ENCODE measurements at regions not wholly inside any gene's neighbourhood (a gene's known extent, or its start where the extent isn't known, plus 50 kb on each side); places are given as distances from the start of the nearest gene placed in this dataset.
"Not testable (repeated sequence)": the region's sequence is repeated elsewhere in the genome, so short reads cannot be mapped to it uniquely, and the experiment has no call there.

DNA sequence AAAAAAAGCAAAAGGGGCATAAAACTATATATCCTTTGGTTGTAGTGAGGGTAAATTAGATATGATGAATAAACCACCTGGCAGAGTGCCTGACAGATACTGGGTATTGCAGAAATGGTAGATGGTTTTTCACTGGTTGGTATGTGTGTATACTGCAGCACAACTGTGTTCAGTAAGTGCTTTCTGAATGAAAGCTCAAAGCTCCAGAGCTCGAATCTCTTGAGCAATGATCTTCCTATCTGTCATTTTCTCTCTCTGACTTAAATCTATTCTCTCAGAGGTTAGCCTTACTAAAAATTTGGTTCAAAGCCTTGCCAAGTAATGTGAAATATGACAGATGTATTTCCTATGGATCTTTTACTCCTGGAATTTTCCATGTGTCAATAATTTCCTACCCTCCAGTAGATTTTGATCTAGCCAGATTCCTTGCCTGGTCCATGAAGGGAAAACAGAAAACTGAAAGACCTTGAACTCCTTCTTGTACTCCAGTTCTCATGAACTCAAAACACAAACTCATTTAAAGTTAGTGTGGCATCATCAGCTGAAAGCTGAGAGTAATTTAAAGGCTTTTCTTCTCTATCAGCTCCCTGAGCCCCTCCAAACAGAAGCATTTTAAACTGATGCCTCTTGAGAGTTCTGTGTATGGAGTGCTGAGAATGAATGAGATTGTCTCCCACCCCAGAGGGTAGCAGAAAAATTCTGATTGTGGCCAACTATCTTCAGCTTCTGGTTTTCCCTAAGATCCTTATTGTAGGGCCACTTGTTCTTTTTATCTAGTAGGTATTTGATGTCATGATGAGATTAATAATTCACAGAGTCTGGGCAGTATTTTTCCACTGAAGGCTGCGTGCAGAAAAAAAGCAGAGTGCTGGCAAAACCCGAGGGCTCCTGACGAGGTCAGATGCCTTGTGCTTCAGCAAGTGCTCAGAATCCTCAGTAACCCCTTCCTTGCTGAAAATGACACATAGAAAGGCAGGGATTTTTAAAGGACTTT, 363.4 kb upstream of the BOD1L1 start:
- 8 to 30% (median 24%) methylated on average over 4 of the region's 4 CpGs for WGBS, 3 donors
- no peak overlapping the region for H3K27ac ChIP-seq (ENCODE audit: low read depth, low read length)

DNA sequence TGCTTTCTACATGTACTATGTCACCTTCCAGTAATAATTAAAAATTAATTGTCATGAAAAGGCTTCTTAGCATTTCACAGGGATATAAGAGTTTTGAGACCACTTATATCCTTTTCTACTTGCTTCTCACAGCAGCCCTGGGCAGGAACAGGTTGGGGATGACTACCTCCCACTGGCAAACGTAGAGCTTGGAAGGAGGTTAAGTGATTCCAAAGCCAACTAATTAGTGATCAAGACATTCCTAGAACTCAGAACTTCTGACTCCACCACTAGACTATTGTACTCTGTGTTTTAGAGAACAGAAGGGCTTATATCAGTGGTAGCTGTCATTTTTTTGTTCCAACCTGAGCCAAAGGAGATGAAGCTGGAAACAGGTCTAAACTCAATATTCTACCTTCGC, 364.5 kb upstream of the BOD1L1 start:
- no peak overlapping the region for H3K27ac ChIP-seq (ENCODE audit: low read depth, low read length)
- 82 to 85% (median 82%) methylated on average over 2 of the region's 2 CpGs for WGBS, 3 donors

DNA sequence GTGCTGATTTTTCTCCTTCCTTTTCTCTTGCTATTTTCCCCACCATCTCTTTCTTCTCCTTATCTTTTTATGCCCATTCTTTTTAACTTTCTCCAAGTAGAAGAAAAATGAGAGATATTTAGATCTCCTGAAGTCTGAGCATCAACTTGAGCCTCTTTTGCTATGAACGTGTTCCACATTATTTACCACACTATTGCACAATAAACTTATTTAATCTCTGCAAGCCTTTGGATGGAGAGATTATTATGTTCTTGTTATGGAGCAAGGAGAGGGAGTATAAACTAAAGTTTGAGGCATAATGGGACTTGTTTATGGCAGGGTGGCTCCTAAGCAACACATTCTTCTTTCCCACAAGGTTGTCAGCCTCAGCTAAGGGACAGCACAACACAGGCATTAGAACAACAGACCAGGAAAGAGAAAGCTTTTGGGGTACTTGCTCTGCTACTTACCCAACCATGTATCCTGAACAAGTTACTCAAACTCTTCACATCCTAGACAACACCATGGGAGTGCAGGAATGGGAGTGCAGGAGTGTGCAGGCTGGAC, 365.5 kb upstream of the BOD1L1 start:
- 38 to 47% (median 39%) methylated on average over 1 of the region's 1 CpG for WGBS, 3 donors
- H3K27ac ChIP-seq (ENCODE audit: low read depth, low read length), result no peak overlapping the region

DNA sequence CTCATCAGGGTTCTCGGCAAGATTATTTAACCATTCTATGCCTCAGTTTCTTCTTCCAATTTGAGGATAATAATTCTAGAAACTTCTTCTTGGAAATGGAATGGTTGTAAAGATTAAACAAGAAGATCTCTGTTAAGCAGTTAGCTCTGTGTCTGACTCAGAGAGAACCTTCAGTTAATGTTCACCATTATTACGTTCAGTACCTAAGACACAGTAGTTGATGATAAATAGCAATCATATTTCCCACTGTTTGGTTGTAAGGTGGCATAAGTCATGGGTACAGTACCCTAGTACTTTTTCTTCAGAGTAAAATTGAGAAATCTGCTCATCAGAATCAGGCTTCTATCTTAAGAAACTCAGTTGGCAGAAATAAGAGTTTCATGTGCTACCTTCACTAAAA, 366.5 kb upstream of the BOD1L1 start:
- H3K27ac ChIP-seq (ENCODE audit: low read depth, low read length), result no peak overlapping the region
- 80 to 91% (median 81%) methylated on average over 2 of the region's 2 CpGs for WGBS, 3 donors

DNA sequence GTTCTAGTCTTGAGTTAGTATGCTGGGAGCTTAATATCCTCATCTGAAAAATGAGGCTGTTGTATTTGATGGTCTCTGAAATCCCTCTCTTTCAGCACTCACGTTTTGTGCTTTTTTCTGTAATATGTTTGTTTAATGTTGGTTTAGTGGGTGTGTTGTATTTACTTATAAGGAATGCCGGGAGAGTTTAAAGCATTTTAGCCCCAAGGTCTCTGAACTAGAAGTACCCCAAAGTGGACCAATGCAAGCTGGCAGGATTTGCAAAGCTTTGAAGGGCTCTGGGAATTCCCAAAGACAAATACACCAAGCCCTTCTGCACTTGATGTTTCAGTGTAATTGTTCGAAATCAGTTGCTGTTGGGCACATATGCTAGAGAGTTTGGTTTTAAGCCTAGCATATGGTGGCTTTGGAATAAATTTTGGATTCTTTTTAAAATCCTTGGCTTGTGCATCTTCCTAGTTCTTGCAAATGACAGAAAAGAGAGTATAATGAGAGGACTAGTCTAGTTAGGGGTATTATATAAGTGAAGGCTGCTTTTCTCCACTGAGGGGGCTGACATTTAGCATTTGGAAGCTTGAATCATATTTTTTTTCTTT, 371.4 kb upstream of the BOD1L1 start:
- no peak overlapping the region for H3K27ac ChIP-seq (ENCODE audit: low read depth, low read length)
- 62 to 69% (median 69%) methylated on average over 3 of the region's 3 CpGs for WGBS, 3 donors

DNA sequence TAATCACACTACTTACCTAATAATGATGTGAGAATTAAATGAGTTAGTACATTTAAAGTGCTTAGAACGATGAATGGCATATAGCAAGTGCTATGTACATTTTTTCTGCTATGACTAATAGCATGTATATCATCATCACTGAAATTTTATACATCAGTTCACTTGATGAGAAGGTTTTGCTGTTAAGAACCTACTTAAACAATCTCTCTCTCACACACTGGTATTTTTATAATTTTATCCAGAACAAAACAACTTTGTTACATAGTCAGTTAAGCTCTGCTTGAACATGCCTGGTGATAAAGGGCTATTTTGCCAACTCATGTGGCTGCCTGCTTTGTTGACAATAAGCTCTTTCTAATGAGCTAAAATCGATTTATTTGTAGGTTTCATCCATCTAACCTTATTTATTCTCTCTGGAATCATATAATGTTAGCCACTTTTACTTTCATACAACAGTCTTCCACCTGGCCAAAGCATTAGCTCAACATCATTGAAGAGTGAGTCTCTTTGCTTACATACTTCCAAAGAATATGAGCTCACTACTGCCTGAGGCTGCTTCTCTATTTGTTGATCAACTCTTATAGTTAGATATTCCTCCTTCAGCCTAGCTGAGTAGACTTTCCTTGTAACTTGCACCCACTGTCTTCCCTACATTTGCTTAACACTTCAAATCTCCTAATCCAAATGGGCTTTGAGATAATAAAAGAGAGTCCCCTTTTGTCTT, 372.7 kb upstream of the BOD1L1 start:
- WGBS, 3 donors, result 42 to 63% (median 57%) methylated on average over 2 of the region's 2 CpGs
- H3K27ac ChIP-seq (ENCODE audit: low read depth, low read length), result no peak overlapping the region

DNA sequence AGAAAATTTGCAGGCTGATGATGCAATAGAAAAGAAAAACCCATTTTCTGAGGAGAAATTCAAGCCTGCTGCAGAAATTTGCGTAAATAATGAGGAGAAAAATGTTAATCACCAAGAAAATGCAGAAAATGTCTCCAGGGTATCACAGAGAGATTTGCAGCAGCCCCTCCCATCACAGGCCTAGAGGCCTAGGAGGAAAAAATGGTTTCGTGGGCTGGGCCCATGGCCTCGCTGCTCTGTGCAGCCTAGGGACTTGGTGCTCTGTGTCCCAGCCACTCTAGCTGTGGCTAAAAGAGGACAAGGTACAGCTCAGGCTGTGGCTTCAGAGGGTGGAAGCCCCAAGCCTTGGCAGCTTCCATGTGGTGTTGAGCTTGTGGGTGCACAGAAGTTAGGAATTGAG, 374.8 kb upstream of the BOD1L1 start:
- not testable (repeated sequence) for H3K27ac ChIP-seq (ENCODE audit: low read depth, low read length)
- 79 to 88% (median 86%) methylated on average over 3 of the region's 3 CpGs for WGBS, 3 donors

DNA sequence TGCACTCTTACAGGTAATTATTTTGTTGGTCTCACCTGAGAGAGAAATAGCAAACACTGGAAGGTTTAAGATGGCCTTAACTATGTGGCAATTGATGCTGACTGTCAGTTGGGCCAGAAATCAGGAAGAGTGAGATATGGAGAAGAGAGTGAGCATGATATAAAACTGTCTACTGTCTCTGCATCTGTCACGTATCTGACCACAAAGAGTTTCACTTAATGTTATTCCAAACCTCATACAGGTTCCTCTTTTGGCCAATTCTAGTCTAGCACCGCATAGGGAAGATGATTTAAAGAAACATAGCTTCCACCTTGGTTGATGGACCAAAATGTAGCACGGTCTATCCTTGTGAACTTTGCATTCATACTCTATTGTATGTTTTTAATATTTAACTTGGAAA, 381.0 kb upstream of the BOD1L1 start:
- no peak overlapping the region for H3K27ac ChIP-seq (ENCODE audit: low read depth, low read length)
- 45 to 77% (median 54%) methylated on average over 3 of the region's 3 CpGs for WGBS, 3 donors

DNA sequence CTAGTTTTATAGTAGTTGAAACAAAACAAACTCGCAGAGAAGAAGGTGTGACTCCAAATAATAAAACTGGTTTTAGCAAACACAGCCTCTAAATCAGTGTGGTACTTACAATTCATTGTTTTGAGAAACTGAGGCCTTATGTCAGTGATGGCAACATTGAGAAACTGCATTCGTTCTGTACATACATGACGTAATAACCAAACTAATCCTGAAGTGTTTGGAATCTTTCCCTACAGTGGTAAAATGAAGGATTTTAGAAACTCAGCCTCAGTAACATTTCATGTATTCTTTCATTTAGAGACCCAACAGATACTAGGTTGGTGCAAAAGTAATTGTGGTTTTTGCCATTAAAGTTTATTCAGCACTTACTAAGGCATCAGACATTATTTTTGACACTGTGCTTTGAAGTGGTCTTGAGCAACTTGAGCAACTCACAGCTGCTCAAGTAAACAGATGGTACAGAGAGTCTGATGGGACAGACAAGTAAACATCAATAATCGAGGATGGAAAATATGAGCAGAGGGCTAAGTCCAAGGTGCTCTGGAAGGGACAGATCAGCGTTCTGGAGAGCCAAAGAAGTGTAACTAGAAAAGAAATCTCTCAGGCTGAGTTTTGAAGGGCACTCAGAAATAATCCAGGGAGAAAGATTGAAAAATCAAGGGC, 390.8 kb upstream of the BOD1L1 start:
- H3K27ac ChIP-seq (ENCODE audit: low read depth, low read length), result no peak overlapping the region
- WGBS, 3 donors, result 69 to 79% (median 77%) methylated on average over 5 of the region's 5 CpGs

DNA sequence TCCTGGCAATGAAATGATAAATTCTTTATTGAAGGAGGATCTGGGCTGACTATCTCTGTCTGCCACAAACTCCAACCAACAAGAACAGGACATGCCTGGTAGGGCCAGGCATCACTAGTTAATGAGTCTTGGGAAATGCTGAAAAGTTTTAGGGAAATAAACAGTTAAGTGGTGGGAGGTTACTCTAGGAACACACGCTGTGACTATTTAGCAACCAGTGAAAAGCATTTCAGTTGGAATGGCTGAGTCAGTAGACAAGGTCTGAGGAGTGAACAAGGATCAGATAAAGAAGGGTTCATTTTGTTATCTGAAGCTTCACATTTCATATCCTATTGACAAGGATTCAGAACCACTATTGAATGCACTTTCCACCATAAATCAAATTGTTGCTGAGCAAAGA, 394.9 kb upstream of the BOD1L1 start:
- WGBS, 3 donors, result 35 to 46% (median 37%) methylated on average over 1 of the region's 1 CpG
- no peak overlapping the region for H3K27ac ChIP-seq (ENCODE audit: low read depth, low read length)

DNA sequence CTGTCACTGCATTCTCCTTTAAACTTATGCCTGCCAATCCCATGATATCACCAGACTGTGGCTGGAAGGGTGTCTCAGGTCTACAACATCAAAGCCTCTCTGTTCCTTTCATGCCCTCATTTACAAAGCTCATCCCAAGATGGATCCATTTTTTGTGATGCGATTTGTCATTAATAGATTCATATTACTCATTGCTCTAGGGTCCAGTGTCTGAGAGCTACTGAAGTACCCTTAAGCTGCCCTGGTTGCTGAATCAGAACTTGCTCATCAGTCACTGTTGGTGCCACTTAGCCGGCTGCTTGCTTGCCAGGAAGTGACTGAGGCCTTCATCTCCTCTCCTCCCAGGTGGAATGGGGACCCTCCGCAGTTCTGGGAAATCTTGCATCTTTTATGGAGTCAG, 395.5 kb upstream of the BOD1L1 start:
- WGBS, 3 donors, result 90 to 96% (median 94%) methylated on average over 3 of the region's 3 CpGs
- H3K27ac ChIP-seq (ENCODE audit: low read depth, low read length), result no peak overlapping the region

DNA sequence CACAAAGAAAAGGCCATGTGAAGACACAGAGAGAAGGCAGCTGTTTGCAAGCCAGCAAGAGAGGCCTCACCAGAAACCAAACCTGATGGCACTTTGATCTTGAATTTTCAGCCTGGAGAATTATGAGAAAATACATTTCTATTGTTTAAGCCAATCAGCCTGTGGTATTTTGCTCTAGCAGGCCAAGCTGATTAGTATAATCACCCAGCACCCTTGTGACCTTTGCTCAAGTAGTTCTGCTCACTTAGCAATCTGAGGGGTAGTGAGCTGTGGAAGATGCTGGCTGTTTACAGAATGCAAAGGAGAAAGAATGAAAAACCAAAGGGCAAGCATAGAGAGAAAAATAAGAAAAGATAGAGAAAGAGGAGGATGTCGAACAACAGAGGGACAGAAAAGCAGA, 396.4 kb upstream of the BOD1L1 start:
- no peak overlapping the region for H3K27ac ChIP-seq (ENCODE audit: low read depth, low read length)
- 83 to 92% (median 85%) methylated on average over 1 of the region's 1 CpG for WGBS, 3 donors

DNA sequence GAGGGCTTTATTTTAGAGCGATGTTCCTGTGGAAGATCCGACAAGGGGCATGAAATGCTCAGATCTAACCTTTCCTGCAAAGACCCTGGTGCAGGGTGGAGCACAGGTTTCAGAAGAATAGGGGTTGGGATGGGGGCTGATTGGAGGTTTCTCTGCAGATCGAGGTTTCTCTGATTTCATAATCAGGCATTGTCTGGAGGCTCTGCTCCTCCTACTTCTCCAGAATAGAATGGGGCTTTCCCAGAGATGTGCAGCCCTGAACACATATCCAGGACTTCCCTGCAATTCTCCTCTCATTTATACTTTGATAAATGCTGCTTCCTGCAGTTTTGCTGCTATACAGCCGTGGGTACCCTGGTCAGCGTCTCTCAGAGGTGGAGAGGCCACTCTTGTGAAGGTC, 397.6 kb upstream of the BOD1L1 start:
- H3K27ac ChIP-seq (ENCODE audit: low read depth, low read length), result no peak overlapping the region
- 60 to 69% (median 62%) methylated on average over 5 of the region's 5 CpGs for WGBS, 3 donors

DNA sequence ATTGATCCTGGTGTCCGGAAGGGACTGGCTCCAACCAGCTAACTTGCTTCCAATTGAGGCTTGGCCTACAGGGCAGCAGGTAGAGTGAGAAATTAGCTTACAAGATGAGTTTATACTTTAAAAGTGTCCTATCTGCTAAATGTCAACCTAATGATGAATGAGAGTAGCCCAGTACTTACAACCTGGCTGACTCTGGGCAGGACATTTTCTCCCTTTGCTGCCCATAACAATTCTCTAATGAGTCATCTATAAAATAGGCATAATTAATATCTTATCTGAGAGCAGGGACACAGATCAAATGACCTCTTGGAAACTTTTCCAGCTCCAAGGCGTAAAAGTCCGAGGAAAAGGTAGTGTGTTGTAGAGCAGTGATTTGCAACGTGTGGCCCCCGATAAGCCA, 398.4 kb upstream of the BOD1L1 start:
- no peak overlapping the region for H3K27ac ChIP-seq (ENCODE audit: low read depth, low read length)

DNA sequence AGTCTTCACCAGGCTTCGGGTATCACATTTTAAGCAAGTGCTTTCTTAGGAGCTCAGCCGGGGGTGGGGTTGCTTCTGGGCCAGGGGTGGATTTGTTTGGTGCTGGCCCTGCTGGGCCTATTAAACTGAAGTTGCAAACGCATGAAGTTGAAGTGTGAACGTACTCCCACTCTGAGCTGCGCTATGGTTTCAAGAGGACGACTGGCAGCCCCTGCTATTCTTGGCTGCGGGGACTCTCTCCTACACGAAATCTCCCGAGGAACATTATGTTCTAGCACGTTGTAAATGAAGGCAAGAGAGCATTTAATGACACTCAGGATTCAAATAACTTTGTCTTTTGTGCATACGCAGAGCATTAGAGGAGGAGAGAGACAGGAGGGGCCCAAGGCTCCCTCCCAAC, 401.3 kb upstream of the BOD1L1 start:
- H3K27ac ChIP-seq (ENCODE audit: low read depth, low read length), result no peak overlapping the region
- WGBS, 3 donors, result 71 to 79% (median 74%) methylated on average over 11 of the region's 11 CpGs

More for the DNA sequence above, 398.4 kb upstream of the BOD1L1 start:
- 70 to 83% (median 83%) methylated on average over 5 of the region's 5 CpGs for WGBS, 3 donors

DNA sequence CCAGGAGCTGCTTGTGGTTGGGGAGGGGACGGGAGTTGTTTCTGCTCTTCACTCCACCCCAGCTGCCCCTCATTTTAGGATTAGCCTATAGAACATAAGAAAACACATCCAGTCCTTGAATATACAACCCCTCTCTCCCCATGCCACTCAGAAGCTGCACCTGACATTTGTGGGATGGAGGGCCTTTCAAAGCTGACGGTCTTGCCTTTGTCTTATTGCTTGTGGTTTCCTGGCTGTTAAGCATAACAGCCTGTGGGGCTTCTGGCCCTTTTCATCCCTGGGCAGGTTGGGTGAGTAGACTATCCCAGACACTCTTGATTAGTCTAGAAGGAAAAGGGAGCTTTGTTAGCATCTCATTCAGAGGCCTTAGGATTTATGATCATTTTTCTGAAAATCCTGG, 407.6 kb upstream of the BOD1L1 start:
- 45 to 83% (median 56%) methylated on average over 2 of the region's 2 CpGs for WGBS, 3 donors
- no peak overlapping the region for H3K27ac ChIP-seq (ENCODE audit: low read depth, low read length)

DNA sequence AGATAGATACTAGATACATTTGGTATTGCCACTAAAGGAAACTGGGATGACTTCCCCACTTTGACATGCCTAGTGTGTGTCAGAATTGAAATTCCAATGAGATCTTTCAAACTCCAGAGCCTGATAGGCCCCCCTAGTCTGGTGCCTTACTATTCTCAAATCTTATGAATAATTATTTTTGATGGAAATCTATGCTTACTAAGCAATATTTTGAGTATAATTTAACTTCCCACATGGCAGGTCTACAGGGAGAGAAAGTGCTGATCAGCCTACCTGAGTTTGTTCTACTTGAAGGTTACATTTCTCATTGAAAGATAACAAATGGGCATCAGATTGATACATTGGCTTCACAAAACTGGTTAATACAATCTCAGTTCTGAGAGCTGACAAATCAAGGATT, 415.7 kb upstream of the BOD1L1 start:
- H3K27ac ChIP-seq (ENCODE audit: low read depth, low read length), result no peak overlapping the region

DNA sequence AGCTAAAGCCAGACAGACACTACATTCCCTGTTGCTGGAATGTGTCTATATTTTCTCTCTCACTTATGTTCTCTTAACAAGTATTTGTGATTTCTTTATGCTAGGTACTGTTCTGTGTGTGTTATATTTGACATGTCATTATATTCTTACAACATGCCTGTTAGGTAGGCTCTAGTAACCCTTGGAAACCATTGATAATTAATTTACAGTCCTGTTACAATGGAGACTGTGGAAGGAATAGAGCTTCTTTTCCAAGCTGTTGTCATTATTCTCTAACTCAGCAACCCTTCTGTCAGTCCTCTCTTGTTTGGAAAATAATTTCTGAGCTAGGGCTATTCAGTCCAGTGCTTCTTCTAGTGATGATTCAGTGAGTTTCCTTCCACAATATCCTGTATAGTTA, 419.1 kb upstream of the BOD1L1 start:
- H3K27ac ChIP-seq (ENCODE audit: low read depth, low read length), result no peak overlapping the region

DNA sequence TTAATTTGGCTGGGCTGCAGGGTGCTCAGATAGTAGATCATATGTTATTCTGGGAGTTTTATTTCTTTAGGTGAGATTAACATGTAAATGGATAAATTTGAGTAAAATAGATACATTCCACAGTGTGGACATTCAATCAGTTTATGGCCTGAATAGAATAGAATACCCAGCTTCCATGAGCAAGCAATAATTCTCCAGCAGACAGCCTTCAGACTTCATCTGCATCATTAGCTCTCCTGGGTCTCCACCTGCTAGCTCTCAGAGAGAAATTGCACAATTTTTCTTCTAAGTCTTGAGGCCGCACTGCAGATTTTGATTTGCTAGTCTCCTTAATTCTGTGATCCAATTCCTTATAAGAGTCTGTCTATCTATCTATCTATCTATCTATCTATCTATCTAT, 420.3 kb upstream of the BOD1L1 start:
- H3K27ac ChIP-seq (ENCODE audit: low read depth, low read length), result no peak overlapping the region
- WGBS, 3 donors, result 89 to 100% (median 92%) methylated on average over 1 of the region's 1 CpG

Measured in adipose tissue (tissue), 3 donors.